HL-60 (cell line): ENCODE measurements at regions not wholly inside any gene's neighbourhood (a gene's known extent, or its start where the extent isn't known, plus 50 kb on each side); places are given as distances from the start of the nearest gene placed in this dataset.

Experiments
- DNase-seq, 2 experiments: peaks; one replicate each; pipeline ENCODE4 v3.0.0-alpha.2; 2010 to 2020; ENCODE audit warnings: low read depth in 1 of 2, low spot score in 1 of 2
- H3K27ac ChIP-seq: fragments of 250-450 bp; sonication (Bioruptor Pico); replicated peaks from 2 replicates; pipeline ENCODE4 v1.5.1; 2020; ENCODE audit warnings: mild to moderate bottlenecking, moderate library complexity
- H3K27me3 ChIP-seq: fragments of 250-450 bp; sonication (Bioruptor Pico); 2 replicates; pipeline ENCODE4 v1.5.1; 2021; ENCODE audit warnings: mild to moderate bottlenecking, moderate library complexity; ENCODE audit not compliant: insufficient read depth, poor library complexity, severe bottlenecking
- H3K4me3 ChIP-seq: replicated peaks from 2 replicates; pipeline ENCODE4 v1.5.1; 2011; ENCODE audit warnings: mild to moderate bottlenecking, control low read depth, low read length; ENCODE audit not compliant: insufficient read depth
- GABPA ChIP-seq: IDR thresholded peaks from 2 replicates; pipeline ENCODE4 v1.6.1; 2012; ENCODE audit warnings: low read depth
- POLR2AphosphoS5 ChIP-seq: IDR thresholded peaks from 2 replicates; pipeline ENCODE4 v1.6.1; 2012; ENCODE audit warnings: low read depth
- SPI1 ChIP-seq: IDR thresholded peaks from 2 replicates; pipeline ENCODE4 v1.6.1; 2012; ENCODE audit warnings: low read depth, mild to moderate bottlenecking, borderline replicate concordance
- TF ChIP-seq, protein P1 (sequence below): IDR thresholded peaks from 2 replicates; pipeline ENCODE4 v1.6.1; 2012; ENCODE audit warnings: low read depth; ENCODE audit not compliant: insufficient replicate concordance
- TF ChIP-seq, protein P2 (sequence below): IDR thresholded peaks from one replicate; pipeline ENCODE4 v1.5.1; 2011; ENCODE audit warnings: low read length, control low read depth, inconsistent platforms; ENCODE audit not compliant: insufficient read depth

DNA sequence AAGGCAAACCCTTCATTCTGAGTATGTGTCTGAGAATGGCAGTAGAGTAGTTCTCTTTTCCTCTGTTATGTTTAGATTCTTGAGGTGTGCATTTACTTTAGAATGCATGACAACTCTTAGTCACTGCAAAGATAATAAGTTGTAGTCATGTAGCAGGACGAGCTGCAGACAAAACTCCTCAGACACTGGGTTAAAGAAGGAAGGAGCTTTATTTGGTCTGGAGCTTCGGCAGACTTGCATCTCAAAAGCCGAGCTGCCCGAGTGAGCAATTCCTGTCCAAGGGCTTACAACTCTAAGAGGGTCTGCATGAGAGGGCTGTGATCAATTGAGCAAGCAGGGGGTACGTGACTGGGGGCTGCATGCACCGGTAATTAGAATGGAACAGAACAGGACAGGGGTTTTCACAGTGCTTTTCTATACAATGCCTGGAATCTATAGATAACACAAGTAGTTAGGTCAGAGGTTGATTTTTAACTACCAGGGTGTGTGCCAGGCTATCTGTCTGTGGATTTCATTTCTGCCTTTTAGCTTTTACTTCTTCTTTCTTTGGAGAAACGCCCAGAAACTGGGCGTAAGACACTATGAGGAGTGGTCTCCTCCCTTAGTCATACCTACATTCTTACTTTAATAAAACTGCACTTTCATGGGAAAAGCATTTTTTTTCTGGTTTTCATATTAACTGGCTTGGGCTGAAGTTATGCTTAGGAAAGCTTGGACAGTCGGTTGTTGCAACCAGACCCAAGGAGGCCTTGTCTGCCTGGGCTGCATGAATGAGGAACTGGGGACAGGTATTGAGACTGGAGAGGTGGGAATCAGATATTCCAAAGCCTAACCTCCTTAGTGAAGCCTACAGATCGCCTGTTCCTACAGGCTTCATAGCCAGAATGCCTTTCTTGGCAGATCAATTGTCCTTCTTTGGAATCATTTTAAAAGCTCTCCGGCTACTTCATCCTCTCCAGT is 115.1 kb downstream of the RHOU start:
- no peak overlapping the region for H3K27ac ChIP-seq
- no peak for TF ChIP-seq POLR2AphosphoS5
- TF ChIP-seq GABPA, result no peak
- TF ChIP-seq, protein P1, sequence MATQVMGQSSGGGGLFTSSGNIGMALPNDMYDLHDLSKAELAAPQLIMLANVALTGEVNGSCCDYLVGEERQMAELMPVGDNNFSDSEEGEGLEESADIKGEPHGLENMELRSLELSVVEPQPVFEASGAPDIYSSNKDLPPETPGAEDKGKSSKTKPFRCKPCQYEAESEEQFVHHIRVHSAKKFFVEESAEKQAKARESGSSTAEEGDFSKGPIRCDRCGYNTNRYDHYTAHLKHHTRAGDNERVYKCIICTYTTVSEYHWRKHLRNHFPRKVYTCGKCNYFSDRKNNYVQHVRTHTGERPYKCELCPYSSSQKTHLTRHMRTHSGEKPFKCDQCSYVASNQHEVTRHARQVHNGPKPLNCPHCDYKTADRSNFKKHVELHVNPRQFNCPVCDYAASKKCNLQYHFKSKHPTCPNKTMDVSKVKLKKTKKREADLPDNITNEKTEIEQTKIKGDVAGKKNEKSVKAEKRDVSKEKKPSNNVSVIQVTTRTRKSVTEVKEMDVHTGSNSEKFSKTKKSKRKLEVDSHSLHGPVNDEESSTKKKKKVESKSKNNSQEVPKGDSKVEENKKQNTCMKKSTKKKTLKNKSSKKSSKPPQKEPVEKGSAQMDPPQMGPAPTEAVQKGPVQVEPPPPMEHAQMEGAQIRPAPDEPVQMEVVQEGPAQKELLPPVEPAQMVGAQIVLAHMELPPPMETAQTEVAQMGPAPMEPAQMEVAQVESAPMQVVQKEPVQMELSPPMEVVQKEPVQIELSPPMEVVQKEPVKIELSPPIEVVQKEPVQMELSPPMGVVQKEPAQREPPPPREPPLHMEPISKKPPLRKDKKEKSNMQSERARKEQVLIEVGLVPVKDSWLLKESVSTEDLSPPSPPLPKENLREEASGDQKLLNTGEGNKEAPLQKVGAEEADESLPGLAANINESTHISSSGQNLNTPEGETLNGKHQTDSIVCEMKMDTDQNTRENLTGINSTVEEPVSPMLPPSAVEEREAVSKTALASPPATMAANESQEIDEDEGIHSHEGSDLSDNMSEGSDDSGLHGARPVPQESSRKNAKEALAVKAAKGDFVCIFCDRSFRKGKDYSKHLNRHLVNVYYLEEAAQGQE, result no peak
- TF ChIP-seq, protein P2, sequence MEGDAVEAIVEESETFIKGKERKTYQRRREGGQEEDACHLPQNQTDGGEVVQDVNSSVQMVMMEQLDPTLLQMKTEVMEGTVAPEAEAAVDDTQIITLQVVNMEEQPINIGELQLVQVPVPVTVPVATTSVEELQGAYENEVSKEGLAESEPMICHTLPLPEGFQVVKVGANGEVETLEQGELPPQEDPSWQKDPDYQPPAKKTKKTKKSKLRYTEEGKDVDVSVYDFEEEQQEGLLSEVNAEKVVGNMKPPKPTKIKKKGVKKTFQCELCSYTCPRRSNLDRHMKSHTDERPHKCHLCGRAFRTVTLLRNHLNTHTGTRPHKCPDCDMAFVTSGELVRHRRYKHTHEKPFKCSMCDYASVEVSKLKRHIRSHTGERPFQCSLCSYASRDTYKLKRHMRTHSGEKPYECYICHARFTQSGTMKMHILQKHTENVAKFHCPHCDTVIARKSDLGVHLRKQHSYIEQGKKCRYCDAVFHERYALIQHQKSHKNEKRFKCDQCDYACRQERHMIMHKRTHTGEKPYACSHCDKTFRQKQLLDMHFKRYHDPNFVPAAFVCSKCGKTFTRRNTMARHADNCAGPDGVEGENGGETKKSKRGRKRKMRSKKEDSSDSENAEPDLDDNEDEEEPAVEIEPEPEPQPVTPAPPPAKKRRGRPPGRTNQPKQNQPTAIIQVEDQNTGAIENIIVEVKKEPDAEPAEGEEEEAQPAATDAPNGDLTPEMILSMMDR, result no peak
- TF ChIP-seq SPI1, result peak; percentile 75
- no peak overlapping the region for H3K4me3 ChIP-seq
- peak in 1 of 2 experiments; percentile 19 for DNase-seq
- no peaks in the 10 kb centered on the region for H3K27me3 ChIP-seq

DNA sequence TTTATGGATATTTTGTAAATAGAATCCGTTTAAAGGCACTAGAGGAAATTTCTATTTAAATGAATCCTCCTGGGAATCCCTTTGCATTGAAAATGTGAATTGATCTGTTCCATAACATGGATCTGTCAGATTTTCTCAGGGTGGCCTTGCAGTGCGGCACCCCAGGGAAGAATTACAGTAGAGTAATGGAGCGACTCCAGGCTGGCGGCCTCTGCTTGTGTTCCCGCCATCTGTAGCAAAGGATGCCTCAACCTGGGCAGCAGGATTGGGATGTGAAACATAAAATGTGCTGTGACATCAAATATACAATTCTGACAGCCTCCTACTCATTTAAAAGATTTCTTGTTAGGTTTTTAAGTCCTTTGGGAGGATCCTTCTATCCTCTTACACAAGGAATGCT is 115.9 kb downstream of the RHOU start:
- Histone ChIP-seq H3K27ac (no peak overlapping the region), H3K4me3 (no peak overlapping the region), H3K27me3 (no peaks in the 10 kb centered on the region)
- TF ChIP-seq SPI1 (no peak), GABPA (no peak), POLR2AphosphoS5 (no peak)
- TF ChIP-seq, protein P2, result no peak
- TF ChIP-seq, protein P1, result no peak
- no peak for DNase-seq

DNA sequence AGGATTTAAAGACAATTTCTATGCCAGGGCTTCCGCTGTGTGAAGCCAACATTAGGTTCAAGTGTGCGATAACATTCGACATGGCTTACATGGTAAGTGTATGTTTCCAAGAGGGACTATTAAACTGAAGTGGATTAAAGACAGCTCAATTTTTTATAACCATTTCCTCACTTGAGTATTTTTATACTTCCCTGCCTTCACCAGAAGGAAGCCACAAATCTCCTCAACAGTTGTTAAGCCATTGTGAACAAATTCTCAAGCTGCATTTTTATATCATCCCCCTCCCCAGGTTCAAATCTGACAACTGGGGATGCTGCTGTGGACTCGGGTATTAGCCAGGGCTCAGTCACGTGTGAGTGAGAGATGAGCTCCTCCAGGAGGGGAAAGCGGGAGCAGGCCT is 116.3 kb downstream of the RHOU start:
- Histone ChIP-seq H3K4me3 (no peak overlapping the region), H3K27me3 (no peaks in the 10 kb centered on the region), H3K27ac (no peak overlapping the region)
- TF ChIP-seq SPI1 (no peak), GABPA (no peak), POLR2AphosphoS5 (no peak)
- TF ChIP-seq, protein P2, result no peak
- TF ChIP-seq, protein P1, result no peak
- DNase-seq, result no peak
